ENCODE measurements at regions not wholly inside any gene's neighbourhood (a gene's known extent, or its start where the extent isn't known, plus 50 kb on each side); places are given as distances from the start of the nearest gene placed in this dataset.

DNA sequence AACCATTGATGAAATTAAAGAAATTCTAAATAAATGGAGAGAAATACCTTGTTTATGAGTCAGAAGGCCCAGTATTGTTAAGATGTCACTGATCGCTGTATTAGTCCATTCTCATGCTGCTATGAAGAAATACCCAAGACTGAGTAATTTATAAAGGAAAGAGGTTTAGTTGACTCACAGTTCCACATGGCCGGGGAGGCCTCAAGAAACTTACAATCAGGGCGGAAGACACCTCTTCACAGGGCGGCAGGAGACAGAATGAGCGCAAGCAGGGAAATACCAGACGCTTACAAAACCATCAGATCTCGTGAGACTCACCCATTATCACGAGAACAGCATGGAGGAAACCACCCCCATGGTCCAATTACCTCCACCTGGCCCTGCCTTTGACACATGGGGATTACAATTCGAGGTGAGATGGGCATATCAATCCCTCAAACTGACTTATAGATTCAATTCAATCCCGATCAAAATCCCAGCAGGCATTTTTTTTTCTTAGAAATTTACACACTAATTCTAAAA, 157.2 kb downstream of the ENGASE start:
- DNase-seq (ENCODE audit: low read depth in 3 of 3, low spot score in 1 of 3): no peak

DNA sequence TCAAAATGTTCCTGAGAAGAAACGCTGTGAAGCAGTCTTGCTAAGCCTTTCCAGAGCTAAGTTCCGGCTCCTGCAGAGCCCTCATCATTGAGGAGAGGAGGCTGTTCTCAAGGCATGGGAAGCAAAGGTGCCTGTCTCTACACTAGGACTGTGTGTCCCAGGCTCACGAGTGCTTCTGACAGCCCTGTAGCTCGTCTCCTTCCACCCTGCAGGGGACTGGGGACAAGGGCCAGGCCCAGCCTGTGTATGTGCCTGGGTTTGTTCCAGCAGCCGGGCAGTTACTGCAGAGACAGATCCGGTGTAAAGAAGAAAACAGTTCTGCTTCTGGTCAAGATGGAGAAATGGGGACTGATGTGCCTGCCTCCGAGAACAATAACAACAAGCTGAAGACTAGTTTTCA, 156.0 kb downstream of the ENGASE start:
- no peak for DNase-seq (ENCODE audit: low read depth in 3 of 3, low spot score in 1 of 3)

GRCh38 chr17:79226037-79226436, 151.4 kb downstream of the ENGASE start:
- DNase-seq (ENCODE audit: low read depth in 3 of 3, low spot score in 1 of 3): no peak

DNA sequence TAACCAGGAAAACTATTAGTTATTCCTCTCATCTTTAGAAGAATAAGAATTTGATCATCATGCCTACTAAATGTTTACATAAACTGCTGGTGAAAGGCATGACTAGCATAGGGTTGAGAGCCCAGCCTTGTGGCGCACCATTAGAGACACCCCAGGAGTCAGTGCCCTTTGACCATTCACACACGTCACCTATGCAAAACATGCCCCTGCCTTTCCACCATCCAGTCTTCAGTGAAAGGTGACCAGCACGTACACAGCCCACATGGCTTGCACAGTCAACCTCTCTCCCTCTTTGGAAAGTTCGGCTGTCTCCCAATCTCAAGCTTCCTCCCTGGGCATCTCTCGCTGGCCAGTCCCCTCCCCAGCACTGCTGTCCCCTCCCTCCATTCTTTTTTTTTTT, 150.3 kb downstream of the ENGASE start:
- DNase-seq (ENCODE audit: low read depth in 3 of 3, low spot score in 1 of 3): no peak

DNA sequence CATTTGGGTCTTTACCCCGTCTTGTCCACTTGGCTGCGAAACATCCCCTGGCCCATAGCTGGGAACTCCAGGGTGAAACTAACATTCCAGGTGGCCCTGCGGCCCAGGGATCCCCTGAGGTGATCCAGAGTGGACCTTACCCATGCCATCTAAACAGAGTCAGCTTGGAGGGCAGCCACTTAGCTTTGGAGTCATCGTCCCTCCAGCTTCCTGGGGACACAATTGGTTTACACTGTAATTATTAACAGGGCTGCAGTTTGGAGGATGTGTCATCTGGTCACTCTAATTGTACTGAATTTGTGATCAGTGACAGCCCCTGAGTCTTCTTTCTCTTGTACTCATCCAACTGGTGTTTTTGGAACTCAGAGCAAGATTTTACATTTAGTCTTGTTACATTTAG, 149.9 kb downstream of the ENGASE start:
- no peak for DNase-seq (ENCODE audit: low read depth in 3 of 3, low spot score in 1 of 3)

GRCh38 chr17:79223953-79224352, 149.3 kb downstream of the ENGASE start:
- no peak for DNase-seq (ENCODE audit: low read depth in 3 of 3, low spot score in 1 of 3)

- DNase-seq (ENCODE audit: low read depth in 3 of 3, low spot score in 1 of 3): no peak
These were observed 148.8 kb downstream of the ENGASE start for GRCh38 chr17:79223471-79223870.

DNA sequence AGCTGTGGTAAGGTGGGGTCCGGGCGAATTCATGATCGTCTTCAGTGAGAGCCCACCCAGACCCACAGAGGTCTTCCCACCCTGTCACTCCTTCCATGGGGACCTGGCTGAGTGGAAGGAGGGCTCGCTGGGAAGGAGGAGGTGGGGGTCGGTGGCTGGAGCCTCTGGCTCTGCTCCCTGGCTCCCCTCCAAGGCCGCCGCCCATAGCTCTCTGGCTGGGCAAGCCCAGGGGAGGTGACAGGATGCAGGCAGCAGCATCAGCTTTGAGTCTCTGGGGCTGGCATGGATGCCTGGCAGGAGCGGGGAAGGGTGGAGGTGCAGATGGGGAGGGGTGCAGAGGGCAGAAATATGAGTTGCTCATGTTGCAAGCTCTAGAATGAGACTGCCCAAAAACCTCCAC, 147.0 kb downstream of the ENGASE start:
- DNase-seq (ENCODE audit: low read depth in 3 of 3, low spot score in 1 of 3): no peak

DNA sequence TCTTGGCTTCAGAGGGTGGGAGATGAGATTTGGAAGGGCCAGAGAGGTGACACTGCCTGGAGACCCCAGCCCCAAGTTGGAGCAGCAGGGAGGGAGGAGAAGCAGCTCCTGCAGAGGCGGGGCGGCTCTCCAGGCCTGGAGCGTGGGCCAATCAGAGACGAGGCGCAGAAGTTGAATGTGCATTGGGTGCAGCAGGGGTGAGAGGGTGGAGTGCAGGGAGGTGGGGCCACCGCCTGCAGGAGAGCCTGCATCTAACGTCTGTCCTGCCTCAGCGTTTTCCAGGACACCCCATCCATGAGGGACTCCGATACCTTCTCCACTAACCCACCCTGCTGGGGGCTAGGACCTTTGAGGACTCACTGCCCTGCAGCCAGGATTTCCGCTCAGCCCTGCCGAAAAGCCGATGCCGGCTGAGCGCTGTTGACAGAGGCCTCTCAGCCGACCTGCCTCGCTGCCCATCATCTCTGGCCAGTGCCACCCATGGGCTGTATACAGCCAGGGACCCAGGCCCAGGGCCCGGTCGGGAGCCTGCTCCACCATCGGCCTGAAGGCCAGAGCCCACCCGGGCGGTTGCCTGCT, 146.2 kb downstream of the ENGASE start:
- no peak for DNase-seq (ENCODE audit: low read depth in 3 of 3, low spot score in 1 of 3)

GRCh38 chr17:79220201-79220712, 145.6 kb downstream of the ENGASE start:
- no peak for DNase-seq (ENCODE audit: low read depth in 3 of 3, low spot score in 1 of 3)

GRCh38 chr17:79219208-79219935, 144.7 kb downstream of the ENGASE start:
- no peak for DNase-seq (ENCODE audit: low read depth in 3 of 3, low spot score in 1 of 3)

DNA sequence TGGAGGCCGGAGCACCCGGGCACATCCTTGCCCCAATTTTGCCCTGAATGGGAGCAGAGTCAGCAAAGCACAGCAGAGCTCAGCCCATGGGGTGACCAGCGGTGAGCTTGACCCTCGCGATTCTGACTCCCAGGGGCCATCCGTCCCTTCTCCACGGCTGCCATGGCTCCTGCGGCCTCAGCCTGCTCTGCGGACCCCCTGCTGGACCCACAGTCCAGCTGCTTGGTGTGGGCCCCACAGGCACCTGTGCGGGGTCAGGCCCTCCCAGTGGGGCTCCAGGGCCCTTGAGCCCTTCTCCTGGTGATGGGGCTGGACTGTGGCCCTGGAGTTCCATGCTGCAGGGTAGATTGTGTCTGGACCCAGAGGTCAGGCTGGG, 144.2 kb downstream of the ENGASE start:
- no peak for DNase-seq (ENCODE audit: low read depth in 3 of 3, low spot score in 1 of 3)

DNA sequence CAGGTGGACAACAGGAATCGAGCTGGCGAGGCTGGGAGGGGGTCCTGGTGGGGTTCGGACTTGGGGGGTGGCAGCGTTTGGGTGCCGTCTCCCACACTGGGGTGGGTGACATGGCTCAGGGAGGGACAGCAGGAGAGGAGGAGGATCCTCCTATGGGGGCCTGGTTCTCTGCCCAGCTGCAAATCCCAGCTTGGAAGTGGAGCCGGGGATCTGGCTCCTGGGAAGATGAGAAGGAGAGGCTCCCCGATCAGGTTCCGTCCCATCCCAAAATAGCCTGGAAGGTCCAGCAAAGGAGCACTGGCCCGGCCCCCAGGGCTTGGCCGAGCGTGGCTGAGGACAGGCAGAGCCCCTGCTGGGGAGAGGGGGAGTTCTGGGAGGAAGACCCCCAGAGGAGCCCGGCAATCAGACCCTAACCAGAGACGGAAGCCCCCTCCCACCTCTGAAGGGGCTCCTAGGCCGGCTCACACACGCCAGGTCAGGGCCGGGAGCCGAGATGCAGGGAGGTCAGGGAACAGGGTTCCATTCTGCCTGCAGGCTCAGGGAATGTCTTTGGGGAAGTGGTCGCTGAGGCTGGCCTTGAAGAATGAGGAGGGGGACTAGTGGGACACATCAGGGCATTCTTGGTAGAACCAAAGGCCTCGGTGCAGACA, 143.7 kb downstream of the ENGASE start:
- DNase-seq (ENCODE audit: low read depth in 3 of 3, low spot score in 1 of 3): no peak

- DNase-seq (ENCODE audit: low read depth in 3 of 3, low spot score in 1 of 3): no peak
These were observed 143.0 kb downstream of the ENGASE start for GRCh38 chr17:79217473-79218135.

- DNase-seq (ENCODE audit: low read depth in 3 of 3, low spot score in 1 of 3): no peak
These were observed 142.2 kb downstream of the ENGASE start for GRCh38 chr17:79216826-79217225.

GRCh38 chr17:79216391-79216790, 141.8 kb downstream of the ENGASE start:
- no peak for DNase-seq (ENCODE audit: low read depth in 3 of 3, low spot score in 1 of 3)

- no peak for DNase-seq (ENCODE audit: low read depth in 3 of 3, low spot score in 1 of 3)
These were observed 141.0 kb downstream of the ENGASE start for GRCh38 chr17:79215631-79216030.

DNA sequence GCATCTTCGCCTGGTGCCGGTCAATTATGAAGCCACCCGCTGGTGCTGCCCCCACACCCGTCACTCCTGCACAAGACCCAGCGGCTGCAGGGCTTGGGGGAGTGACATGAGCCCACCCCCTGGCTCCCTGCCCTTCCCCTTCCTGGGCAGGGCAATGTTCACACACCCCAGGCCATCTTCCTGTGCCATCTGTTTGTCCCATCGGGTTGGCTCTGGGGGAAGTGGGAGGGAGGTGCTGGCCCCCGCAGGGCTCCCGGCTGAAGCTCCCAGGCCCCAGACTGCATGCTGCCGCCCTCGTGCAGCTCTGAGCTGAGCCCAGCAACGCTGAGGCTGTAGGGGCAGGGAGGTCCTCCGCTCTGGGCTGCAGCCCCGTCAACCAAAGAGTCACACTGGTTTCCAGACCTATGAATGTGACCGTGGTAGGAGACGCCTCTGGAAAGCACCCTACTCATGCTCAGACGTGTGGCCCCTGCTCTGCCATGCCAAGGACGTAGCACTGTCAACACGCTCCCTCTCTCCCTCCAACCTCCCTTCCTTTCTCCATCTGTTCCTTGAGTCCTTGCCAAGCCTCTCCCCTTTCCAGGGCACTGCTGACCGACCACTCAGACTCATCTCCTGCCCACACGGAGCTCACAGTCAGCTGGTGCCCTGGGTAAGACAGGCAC, 140.4 kb downstream of the ENGASE start:
- no peak for DNase-seq (ENCODE audit: low read depth in 3 of 3, low spot score in 1 of 3)

GRCh38 chr17:79214459-79214858, 139.8 kb downstream of the ENGASE start:
- no peak for DNase-seq (ENCODE audit: low read depth in 3 of 3, low spot score in 1 of 3)

DNA sequence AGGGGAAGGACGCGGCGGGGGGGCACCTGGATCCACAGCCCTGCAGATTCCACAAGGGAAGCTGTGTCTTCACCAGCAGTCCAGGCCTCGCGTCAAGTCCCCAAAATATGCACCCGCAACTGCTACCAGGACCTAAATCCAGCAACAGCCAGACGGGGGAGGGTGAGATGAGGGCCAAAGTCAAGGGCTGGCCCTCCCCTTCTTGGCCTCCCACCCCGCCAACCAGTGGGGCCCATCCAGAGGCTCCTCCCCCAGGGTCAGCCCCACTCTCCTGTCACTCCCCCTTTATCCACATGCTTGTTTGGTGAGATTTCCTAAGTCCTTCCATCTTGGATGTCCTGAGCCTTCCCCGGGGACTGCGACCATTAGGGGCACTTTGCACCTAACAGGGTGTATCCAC, 138.7 kb downstream of the ENGASE start:
- no peak for DNase-seq (ENCODE audit: low read depth in 3 of 3, low spot score in 1 of 3)
